HCT116 (cell line): ENCODE measurements at regions not wholly inside any gene's neighbourhood (a gene's known extent, or its start where the extent isn't known, plus 50 kb on each side); places are given as distances from the start of the nearest gene placed in this dataset.

Source experiments
- CEBPB ChIP-seq: IDR thresholded peaks from 2 replicates; pipeline ENCODE4 v1.6.1; 2012; ENCODE audit warnings: low read depth
- POLR2AphosphoS5 ChIP-seq: IDR thresholded peaks from 2 replicates; pipeline ENCODE4 v1.6.1; 2011; ENCODE audit warnings: mild to moderate bottlenecking, low read depth, low read length, moderate library complexity
- ZNF274 ChIP-seq: fragments of 200-500 bp; sonication (Bioruptor generic); IDR thresholded peaks from 2 replicates; pipeline ENCODE4 v1.6.1; 2014; ENCODE audit warnings: mild to moderate bottlenecking, low read depth, low read length, inconsistent platforms
- TF ChIP-seq, protein P1 (sequence below), 3 experiments: fragments of 200-600 bp in 1 of 3; sonication (generic) in 1 of 3; IDR thresholded peaks in 2 of 3; conservative IDR thresholded peaks in 1 of 3; 2 replicates each; pipeline ENCODE4 v1.5.1; 2012 to 2017; ENCODE audit warnings: low read depth in 2 of 3, low read length in 2 of 3, antibody characterized with exemption in 1 of 3, borderline replicate concordance in 1 of 3, control low read depth in 1 of 3, mild to moderate bottlenecking in 1 of 3, mixed read lengths in 1 of 3, mixed run types in 1 of 3, moderate library complexity in 1 of 3; ENCODE audit not compliant: insufficient read depth in 1 of 3

DNA sequence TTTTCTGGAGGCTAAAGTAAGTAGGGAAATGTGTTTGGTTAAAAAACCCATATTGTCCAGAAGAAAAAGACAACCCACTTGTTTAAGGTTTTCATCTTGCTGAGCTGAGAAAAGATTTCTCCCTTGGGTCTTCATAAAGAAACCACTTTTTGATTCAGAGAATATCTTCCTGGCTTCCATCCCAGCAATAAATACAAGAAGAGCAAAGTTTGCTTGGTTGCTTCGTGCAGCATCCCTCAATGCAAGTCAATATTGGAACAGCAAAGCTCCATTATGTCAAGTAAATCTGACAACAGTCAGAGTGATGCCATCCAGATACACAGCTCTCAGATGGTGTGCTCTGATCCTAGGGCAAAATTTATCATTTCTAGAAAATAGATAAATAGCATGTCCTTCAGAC lies 118.9 kb upstream of the PIRT start:
- no peak for TF ChIP-seq POLR2AphosphoS5
- no peak for TF ChIP-seq ZNF274
- TF ChIP-seq, protein P1, sequence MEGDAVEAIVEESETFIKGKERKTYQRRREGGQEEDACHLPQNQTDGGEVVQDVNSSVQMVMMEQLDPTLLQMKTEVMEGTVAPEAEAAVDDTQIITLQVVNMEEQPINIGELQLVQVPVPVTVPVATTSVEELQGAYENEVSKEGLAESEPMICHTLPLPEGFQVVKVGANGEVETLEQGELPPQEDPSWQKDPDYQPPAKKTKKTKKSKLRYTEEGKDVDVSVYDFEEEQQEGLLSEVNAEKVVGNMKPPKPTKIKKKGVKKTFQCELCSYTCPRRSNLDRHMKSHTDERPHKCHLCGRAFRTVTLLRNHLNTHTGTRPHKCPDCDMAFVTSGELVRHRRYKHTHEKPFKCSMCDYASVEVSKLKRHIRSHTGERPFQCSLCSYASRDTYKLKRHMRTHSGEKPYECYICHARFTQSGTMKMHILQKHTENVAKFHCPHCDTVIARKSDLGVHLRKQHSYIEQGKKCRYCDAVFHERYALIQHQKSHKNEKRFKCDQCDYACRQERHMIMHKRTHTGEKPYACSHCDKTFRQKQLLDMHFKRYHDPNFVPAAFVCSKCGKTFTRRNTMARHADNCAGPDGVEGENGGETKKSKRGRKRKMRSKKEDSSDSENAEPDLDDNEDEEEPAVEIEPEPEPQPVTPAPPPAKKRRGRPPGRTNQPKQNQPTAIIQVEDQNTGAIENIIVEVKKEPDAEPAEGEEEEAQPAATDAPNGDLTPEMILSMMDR (IDR thresholded peaks at IDR 0.05 in 2 of 3, conservative IDR thresholded peaks at IDR 0.05 in 1 of 3; ENCODE audit: borderline replicate concordance in 1 of 3, insufficient read depth in 1 of 3, low read depth in 2 of 3, low read length in 2 of 3), result no peak
- no peak for TF ChIP-seq CEBPB
